HG03342 (cell line): ENCODE measurements at regions not wholly inside any gene's neighbourhood (a gene's known extent, or its start where the extent isn't known, plus 50 kb on each side); places are given as distances from the start of the nearest gene placed in this dataset.

ENCODE experiments used
- ATAC-seq: cut with Tn5 transposase; IDR thresholded peaks from one replicate; pipeline ENCODE4 v1.9.1; 2021; ENCODE audit warnings: mild to moderate bottlenecking, moderate library complexity; ENCODE audit not compliant: unreplicated experiment

DNA sequence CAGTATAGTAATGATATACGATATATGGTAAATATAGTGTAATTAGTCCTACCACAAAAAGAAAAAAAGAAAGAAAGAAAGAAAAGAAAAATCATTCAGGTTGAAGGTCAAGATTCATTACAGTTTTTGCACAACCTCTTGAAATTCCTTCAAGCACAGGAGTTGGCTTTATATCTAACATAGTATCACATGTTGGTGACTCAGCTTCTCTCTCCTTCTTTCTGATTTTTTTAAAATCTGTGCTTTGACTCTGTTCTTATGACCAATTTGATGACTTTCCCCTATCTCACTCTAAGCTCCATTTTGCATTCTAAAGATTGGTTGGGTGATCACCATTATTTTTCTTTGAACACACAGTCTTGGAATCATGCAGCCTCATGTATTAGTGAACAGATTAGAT lies 148.2 kb upstream of the COL11A1 start:
- no peak for ATAC-seq

DNA sequence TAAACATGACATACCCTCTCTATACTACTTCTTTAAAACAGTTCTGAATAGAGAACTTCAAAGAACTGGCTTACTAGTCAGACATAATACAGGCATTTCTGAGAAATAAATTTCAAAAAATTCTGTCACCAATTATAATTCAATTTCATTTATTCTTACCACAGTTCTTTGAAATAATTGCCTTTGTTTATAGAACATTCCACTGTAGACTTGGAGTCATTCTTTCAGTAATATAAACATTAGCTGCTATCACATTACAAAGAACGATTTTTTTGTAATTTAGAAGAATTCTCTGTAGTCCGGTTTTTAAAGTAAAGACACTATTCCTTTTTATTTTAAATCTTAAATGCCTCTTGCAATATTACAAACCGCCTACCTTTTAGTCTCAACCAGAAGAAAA lies 146.4 kb upstream of the COL11A1 start:
- no peak for ATAC-seq

DNA sequence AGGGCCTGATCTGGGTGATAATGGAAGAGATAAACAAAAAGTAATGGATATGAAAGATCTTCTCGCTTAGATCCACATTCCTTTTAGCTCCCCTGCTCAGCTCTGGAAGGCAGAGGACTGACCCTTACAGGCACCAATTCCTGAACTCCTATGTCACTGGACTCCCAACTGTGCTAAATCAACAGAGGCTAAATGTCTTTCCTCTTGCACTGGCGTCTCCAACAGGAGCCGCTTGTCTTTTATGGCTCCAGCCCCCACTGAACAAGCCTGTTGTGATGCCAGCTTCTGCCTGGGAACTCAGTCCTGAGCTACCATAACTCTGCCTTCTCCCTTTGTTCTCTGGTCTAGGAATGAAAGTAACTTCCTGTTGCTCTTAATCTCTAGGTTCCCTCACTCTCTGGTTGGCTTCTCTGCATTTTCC lies 142.1 kb upstream of the COL11A1 start:
- no peak for ATAC-seq

DNA sequence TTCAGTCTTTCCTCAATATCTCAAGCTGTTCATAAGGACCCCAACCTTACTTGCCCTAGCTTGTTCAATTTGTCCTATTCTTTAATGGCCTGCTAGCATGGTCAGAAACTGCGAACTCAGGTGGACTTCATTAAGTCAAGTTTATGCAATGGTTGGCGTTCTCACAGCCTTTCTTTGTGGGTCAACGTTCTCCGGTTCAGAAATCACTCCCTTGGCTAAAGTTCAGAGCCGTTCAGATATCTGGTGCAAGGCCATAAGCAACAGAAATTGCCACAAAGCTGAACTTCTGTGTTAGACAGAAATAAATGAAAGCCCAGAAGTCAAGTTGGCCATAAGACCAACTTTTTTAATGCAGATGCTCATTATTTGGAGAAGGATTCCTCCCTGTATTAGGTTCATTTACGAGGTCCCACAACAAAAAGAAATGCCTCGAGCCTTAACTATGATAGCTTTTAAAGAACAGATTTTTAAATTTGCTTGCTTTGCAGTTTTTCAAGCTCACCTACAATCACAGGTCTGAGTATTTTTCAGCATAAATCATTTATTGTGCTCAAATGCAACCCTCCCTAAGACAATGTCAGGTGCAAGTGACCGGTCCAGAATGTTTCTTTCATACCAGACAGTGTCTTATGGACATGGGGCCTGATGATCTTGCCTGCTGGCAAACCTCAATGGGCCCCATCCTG lies 140.2 kb upstream of the COL11A1 start:
- no peak for ATAC-seq

DNA sequence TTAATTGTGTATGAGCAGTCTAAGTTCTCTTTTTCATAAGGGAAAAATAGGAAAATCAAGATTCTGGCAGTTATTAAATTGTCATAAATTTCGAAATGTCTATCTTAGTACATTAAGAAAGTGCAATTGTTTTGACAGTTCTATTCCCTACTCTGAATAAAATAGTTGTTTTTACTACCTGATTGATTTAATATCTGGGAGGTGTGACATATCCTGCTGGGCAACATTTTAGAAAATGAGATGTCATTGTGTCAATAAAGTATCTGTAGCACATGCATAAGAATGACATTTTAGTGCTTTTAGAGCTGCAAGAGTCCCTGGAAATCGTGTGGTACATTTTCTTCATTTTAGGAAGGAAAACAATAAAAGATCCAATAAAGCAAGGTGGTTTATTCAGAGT lies 139.2 kb upstream of the COL11A1 start:
- ATAC-seq = no peak

DNA sequence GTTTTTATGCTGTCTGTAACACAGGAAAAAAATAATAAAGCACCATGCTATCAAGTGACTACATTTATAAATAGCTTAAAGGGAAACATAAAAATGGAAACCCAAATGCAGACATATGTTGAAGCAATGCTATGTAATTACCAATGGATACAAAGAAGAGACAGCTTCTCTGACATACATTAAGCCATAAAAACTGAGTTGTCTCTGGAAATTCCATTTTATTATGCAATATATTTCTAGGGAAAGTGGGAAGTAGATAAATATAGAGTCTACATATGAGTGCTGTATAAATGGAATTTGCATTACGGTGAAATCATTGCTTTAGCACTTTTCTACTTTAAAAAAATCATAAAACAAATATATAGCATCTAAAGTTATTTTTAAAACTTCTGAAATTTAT lies 135.2 kb upstream of the COL11A1 start:
- ATAC-seq = no peak

DNA sequence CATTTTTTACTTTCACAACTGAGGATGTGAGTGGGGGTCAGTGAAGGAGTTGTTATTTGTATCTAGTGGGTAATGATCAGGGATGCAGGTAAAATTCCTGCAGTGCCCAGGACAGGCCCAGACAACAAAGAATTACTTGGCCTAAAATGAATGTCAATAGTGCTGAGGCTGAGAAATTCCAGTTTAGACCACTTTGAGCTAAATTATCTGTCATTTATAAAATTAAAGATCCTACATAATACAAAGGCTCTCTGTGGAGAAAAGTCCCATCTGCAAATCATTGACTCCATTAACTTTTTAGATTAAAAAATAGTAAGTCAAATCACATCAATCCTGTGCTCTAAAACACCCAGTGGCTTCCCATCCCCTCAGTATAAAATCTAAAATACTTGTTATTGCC lies 130.7 kb upstream of the COL11A1 start:
- ATAC-seq = no peak

DNA sequence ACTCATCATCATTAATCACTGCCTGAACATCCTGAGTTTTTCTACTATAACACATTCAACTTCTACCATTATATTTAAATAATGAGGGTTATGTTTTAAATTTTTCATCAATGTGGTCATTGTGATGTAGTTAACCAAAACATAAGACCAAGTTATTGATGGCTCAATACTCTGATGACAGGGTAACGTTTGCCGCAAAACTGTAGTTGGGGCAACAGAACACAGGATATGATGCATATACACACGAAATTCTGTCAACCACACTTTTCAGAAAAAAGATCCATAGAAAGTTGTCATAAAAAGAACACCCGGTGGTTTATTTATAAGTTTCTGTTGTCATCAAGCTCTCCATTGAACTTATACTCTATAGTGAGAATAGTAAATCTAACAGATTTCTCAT lies 121.7 kb upstream of the COL11A1 start:
- ATAC-seq = no peak

DNA sequence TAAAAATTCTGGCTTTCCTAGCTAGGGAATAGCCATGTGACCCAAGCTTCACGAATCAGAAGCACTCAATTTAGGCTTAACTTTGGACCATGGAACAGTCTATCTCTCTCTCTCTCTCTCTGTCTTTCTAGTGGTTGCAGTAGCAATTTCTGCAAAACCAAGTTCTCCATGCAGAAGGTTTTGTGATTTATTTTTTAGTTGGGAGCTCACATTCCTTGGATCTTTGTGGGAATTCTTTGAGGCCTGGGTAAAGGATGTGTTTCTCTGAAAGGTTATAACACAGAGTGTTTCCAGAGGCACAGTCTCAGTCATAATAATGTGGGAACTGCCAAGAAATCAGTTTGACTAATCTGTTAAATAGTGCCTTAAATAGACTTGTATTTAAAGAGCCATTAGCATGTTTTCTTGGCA lies 112.3 kb upstream of the COL11A1 start:
- no peak for ATAC-seq

DNA sequence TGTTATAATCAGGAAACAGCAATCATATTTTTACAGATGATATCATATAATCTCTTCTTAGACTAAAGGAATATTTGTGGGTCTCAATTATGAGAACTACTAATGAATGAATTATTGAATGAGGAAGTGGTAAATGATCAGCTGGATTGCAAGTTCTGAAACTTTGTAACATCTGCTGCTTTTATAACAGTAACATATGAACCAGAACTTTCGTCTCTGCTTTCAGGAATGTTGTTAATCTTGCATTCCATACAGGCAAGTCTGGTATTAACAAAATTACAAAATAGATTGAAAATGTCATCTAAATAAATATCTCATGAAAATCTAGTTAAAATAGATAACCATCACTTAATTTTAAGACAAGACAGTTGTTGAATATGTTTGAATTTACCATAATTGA lies 110.5 kb upstream of the COL11A1 start:
- no peak for ATAC-seq

DNA sequence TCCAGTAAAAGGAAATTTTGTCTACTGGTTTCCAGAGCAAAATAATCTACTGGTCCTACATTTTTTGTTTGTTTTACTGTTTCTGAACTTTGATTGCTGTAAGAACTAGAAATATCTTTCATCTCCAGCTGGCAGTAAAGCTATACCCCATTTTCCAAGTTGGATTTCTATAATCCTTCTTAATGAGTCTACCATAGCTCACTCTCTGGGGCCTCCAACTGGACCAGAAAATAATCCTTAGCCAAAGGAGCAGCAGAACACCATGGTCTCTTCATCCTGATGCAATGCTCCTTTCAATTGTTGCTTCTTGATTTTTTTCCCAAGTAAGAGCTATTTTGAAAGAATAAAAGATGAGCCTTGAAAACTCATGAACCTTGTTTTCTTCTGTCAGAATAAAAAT lies 110.0 kb upstream of the COL11A1 start:
- no peak for ATAC-seq

DNA sequence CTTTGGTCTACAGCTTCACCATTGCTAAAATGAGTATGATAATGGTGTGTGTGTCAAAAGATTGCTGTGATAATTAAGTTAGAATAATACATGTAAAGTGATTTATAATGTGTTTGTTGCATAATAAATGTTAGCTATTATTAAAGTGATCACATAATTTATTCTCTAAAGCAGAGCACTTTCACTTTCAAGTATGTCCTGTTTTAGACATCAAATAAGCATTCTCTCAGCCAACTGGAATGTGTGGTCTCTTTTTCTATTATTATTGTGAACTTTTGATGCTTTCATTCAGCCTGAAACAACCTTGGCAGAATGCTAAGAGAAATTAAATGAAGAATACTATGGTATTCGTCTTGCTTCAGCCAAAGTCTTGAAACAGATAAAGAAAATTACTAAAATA lies 102.8 kb upstream of the COL11A1 start:
- no peak for ATAC-seq

DNA sequence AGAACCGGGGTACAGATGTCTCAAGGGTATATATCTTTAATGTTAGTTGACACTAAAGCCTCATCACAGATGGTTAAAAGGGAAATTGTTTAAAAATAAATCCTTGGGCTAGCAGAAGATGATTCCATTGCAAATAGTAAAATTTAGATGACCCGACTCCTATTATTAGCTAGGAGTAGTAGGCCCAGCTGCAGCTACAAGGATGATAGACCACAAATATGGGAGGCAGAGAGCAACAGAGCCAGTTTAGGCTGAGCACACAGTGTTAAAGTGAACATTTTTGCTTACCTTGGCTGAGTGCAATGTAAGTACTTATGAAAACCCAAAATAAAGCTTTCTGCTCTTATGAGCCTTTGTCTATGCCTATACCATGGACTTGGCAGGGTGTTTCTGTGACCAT lies 100.5 kb upstream of the COL11A1 start:
- ATAC-seq = no peak

DNA sequence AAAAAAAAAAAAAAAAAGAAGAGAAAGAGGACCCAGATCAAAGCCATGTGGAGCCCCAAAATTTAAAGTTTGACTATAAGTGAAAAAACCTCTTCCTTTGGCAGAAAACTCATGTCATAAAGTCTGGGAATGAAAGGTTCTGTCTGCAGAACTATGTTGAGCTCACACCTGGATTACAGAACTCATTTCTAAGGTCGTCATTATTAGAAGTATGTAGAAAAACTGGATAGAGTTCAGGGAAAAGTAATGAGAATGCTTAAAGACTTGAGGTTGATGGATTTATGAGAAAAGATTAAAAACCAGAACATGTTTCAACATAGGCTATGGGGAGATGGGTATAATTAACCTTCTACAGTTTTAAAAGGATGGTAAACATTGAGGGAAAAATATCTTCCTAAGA lies 90.7 kb upstream of the COL11A1 start:
- no peak for ATAC-seq

DNA sequence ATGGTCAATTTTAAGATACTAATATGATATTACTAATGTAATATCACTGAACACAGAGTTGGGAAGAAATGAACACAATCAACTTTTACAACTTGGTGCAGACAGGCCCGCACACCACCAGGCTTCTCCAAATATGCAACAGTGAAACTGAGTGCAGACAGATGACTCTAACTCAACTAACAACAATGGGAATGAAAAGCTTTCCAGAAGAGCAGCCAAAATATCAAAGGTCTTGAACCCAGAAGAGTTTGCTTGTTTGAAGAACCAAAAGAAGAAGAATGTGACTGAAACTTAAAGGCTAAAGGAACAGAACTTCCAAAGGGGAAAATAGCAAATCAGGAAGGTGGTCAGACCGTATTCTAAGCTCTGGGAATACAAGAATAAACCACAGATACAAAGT lies 89.8 kb upstream of the COL11A1 start:
- no peak for ATAC-seq

DNA sequence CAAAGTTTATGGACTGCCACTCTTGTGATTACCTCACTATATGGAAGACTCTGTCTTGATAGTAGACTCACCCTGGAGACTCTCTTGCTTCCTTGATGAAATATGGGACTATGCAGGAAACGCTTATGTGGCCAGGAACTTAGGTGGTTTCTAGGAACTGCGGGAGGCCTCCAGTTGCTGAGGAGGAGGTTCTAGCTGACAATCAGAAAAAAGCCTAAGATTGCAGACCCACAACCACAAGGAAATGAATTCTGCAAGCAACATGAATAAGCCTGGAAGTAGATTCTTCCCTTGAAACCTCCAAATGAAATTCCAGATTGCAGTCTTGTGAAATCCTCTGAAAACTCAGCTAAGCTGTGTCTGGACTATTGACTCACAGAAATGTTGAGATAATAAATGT lies 88.9 kb upstream of the COL11A1 start:
- no peak for ATAC-seq

DNA sequence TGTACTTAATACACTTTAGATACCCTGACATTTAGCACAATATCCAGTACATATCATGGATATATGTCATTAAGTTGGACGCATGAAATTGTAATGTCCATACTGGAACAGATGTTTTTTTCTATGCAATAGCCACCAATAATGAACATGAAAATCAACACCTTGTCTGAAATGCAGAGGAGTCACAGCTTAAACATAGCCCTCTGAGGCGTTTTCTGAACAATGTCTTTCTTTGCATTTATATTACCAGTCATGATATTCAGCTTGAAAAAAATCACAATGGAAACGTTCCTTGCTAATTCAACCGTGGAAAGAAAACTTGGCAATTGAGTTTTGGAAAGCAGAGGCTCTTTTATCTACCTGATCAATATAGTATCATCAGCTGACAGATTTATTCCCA lies 86.7 kb upstream of the COL11A1 start:
- ATAC-seq = no peak

DNA sequence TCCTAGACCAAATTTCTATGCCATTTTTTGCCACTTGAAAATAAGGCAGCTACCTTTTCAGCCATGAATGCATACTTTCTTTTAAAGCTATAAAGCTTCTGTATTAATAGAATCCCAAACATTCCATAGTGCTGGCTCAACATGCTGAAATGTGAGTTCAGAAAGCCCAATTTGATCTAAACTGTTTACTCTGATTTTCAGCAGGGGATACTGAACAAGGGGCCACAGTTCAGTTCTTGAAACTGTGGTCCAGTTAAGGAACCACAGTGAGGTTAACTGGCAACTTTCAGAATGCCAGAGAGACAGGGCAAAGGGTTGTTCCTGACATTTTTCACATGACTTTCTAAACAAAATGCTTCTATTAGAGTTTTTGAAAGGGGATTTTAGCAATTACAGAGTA lies 85.7 kb upstream of the COL11A1 start:
- no peak for ATAC-seq

DNA sequence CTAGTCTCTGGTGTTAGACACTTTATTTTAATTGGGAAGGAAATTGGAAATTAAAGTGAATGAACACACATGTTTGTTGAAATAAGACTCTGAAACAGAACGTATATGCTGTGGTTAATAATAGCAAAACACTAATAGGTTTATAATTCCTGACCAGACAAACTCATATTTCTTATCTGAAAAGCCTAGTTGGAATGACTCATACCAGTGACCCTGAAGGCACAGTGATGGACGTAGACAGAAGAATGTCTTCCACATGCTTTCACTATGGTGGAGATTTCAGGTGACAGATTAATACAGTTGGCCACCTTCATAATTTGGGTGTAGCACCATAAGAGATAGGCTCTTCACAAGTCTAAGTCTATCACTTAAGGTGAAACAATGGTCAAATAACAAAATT lies 83.0 kb upstream of the COL11A1 start:
- no peak for ATAC-seq

DNA sequence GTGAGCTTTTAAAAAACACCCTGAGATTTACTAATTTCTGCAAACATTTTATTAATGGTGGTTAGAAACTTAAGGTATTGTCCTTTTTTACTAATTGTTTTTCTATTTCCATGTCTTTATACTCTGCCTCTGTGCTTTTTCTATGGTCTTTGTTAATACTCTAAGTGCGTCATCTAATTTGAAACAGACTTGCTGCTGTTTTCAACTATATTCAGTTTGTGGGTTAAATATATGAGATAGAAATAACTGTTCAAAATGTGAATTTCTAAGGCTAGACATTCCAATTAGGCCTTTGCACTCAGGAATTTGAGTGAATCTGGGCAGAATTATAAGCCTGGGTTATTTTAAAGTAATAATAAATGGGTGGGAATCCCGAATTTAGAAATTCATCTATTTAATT lies 82.4 kb upstream of the COL11A1 start:
- no peak for ATAC-seq

DNA sequence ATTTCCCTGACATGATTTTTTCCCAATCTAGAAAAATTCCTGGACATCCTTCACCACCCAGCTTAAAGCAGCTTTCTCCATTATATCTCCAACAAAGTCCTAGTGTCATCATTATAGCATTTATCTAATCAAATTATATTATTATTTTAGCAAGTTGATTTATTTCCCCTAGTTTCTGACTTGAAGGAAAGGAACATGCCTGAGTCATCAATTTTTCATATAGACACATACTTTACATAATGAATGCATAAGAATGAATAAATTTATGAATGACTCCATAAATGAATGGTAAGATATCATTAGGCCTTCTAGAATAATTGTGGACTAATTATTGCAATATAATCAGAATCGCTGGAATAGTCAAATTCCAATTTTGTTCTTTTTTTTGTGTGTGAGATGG lies 79.4 kb upstream of the COL11A1 start:
- no peak for ATAC-seq

DNA sequence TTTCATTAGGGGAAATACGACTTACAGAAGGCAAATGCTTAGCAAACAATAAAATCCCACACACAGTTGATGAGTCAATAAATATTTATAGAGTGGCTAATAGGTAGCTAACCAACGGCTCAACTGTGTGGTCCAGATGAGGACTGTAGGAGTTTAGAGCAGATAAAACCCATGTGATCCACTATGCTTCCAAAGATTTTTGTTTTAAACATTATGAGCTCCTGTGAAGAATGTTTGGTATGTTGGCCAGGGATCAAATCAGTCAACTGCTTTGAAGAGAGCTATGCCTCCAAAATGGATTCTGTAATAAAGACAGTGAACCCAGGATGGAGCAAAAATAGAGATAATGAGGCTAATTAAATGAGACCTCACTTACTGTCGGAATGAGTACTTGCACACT lies 72.3 kb upstream of the COL11A1 start:
- no peak for ATAC-seq

DNA sequence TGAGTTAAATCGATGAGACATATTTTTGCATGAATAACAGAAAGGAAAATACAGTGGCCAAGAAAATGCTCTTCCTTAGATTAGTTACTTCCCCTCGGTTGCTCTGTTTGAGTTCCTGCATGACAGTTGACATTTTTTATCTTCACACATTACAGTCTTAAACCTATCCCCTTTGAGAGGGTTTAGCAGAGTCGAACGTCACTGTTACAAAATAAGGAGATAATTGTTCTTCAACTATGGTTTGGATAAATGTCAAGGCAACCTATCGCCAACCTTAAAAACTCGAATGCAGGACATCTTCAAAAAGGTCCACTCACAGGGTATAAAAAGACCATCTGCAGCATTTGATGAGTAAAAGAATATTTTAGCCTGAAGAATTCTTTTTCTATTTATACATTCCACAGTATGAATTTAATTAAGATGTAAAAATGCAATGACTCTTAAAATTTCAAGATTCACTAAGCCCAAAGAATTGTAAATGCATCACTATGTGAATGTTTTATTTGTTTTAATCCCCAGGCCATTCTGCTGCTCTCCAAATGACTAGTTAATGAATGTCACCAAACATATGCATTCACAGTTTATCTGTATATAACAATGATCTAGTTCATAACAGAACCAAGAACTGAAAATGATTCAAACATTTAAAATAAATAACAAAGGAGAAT lies 68.9 kb upstream of the COL11A1 start:
- no peak for ATAC-seq
